HCT116 (cell line): ENCODE measurements at regions not wholly inside any gene's neighbourhood (a gene's known extent, or its start where the extent isn't known, plus 50 kb on each side); places are given as distances from the start of the nearest gene placed in this dataset.

Experiments used
- ATAC-seq: fragments of 200-7000 bp; cut with Tn5 transposase; 2 replicates; pipeline ENCODE4 v1.9.1; 2020; ENCODE audit warnings: mild to moderate bottlenecking, moderate library complexity
- BruUV-seq: library from RNA; stranded (reverse); fragments of 400-500 nt; replicated peaks from 2 replicates; lab custom pipeline; 2021; lab: Mats Ljungman, UMichigan
- CTCF ChIA-PET: fragments of 300-600 bp; sonication (Branson Sonifier 250); formaldehyde crosslinking; loops from one replicate; lab custom pipeline; 2021; ENCODE audit warnings: antibody characterized with exemption; lab: Charles Lee
- POLR2A ChIA-PET: fragments of 300-600, 350-600 bp; sonication (Branson Sonifier 250); formaldehyde crosslinking; loops from one replicate; lab custom pipeline; 2021; ENCODE audit warnings: antibody characterized with exemption; lab: Charles Lee
- RAD21 ChIA-PET, 2 experiments: fragments of 300-600 bp; sonication (Branson Sonifier 250); formaldehyde crosslinking; loops; one replicate each; lab custom pipeline; 2023; ENCODE audit warnings: low total read pairs in 2 of 2; ENCODE audit not compliant: uncharacterized antibody in 2 of 2, unreplicated experiment in 2 of 2, low non-redundant PET in 1 of 2; lab: Charles Lee
- DNase-seq: peaks from one replicate; pipeline ENCODE4 v3.0.0-alpha.2; 2010; ENCODE audit warnings: low read depth, low spot score
- H2AFZ ChIP-seq: fragments of 200-600 bp; shearing (Covaris generic), sonication (generic); 2 replicates; pipeline ENCODE4 v1.6.1; 2017; ENCODE audit warnings: low read depth, mixed run types, mixed read lengths, antibody characterized with exemption, low read length; ENCODE audit not compliant: poor library complexity, severe bottlenecking
- H3K27ac ChIP-seq: 2 replicates; pipeline ENCODE4 v1.5.1; 2012; ENCODE audit warnings: low read depth, low read length
- H3K27me3 ChIP-seq: fragments of 200-600 bp; sonication (generic); 2 replicates; pipeline ENCODE4 v1.6.1; 2016; ENCODE audit warnings: mixed run types, low read length, mixed read lengths; ENCODE audit not compliant: insufficient read depth
- H3K36me3 ChIP-seq, 2 experiments: fragments of 200-500 bp in 1 of 2; fragments of 200-600 bp in 1 of 2; sonication (Bioruptor generic) in 1 of 2; sonication (generic) in 1 of 2; 2 replicates each; pipeline versions ENCODE4 v1.5.1 to v1.6.1; 2014 to 2016; ENCODE audit warnings: low read length in 2 of 2, inconsistent platforms in 1 of 2, mixed read lengths in 1 of 2, mixed run types in 1 of 2; ENCODE audit not compliant: insufficient read depth in 2 of 2, control insufficient read depth in 1 of 2
- H3K4me1 ChIP-seq, 2 experiments: fragments of 200-600 bp in 1 of 2; sonication (generic) in 1 of 2; 2 replicates each; pipeline versions ENCODE4 v1.5.1 to v1.6.1; 2012 to 2017; ENCODE audit warnings: low read length in 2 of 2, inconsistent platforms in 1 of 2, mild to moderate bottlenecking in 1 of 2, mixed read lengths in 1 of 2, mixed run types in 1 of 2, moderate library complexity in 1 of 2; ENCODE audit not compliant: insufficient read depth in 2 of 2, control insufficient read depth in 1 of 2
- H3K4me2 ChIP-seq: fragments of 200-600 bp; sonication (generic); 2 replicates; pipeline ENCODE4 v1.6.1; 2017; ENCODE audit warnings: mixed run types, low read length, mixed read lengths
- H3K4me3 ChIP-seq, 2 experiments: fragments of 200-600 bp in 1 of 2; sonication (generic) in 1 of 2; replicated peaks in 1 of 2; 2 replicates each; pipeline ENCODE4 v1.5.1; 2011 to 2016; ENCODE audit warnings: low read length in 2 of 2, control low read depth in 1 of 2, low read depth in 1 of 2, mild to moderate bottlenecking in 1 of 2, mixed read lengths in 1 of 2, mixed run types in 1 of 2
- H3K79me2 ChIP-seq: fragments of 200-600 bp; sonication (generic); 2 replicates; pipeline ENCODE4 v1.6.1; 2017; ENCODE audit warnings: mild to moderate bottlenecking, mixed run types, low read length, moderate library complexity, mixed read lengths; ENCODE audit not compliant: insufficient read depth
- H3K9ac ChIP-seq: fragments of 200-600 bp; sonication (generic); 2 replicates; pipeline ENCODE4 v1.6.1; 2016; ENCODE audit warnings: low read length, mixed read lengths
- H3K9me2 ChIP-seq: fragments of 200-600 bp; sonication (generic), shearing (Covaris generic); 2 replicates; pipeline ENCODE4 v1.6.1; 2017; ENCODE audit warnings: mixed run types, mild to moderate bottlenecking, moderate library complexity; ENCODE audit not compliant: insufficient read depth
- H3K9me3 ChIP-seq, 2 experiments: fragments of 200-500 bp in 1 of 2; fragments of 200-600 bp in 1 of 2; sonication (Bioruptor generic) in 1 of 2; sonication (generic) in 1 of 2; 2 replicates each; pipeline ENCODE4 v1.6.1; 2014 to 2017; ENCODE audit warnings: low read length in 2 of 2, mixed read lengths in 2 of 2, inconsistent platforms in 1 of 2, low read depth in 1 of 2, mild to moderate bottlenecking in 1 of 2, mixed run types in 1 of 2, moderate library complexity in 1 of 2; ENCODE audit not compliant: control insufficient read depth in 1 of 2, insufficient read depth in 1 of 2
- H4K20me1 ChIP-seq: fragments of 200-600 bp; sonication (generic), shearing (Covaris generic); 2 replicates; pipeline ENCODE4 v1.6.1; 2017; ENCODE audit warnings: mixed run types, mild to moderate bottlenecking, moderate library complexity; ENCODE audit not compliant: insufficient read depth
- CBX3 ChIP-seq: IDR thresholded peaks from 2 replicates; pipeline ENCODE4 v1.6.1; 2012; ENCODE audit warnings: low read depth
- EGR1 ChIP-seq: IDR thresholded peaks from 2 replicates; pipeline ENCODE4 v1.6.1; 2012; ENCODE audit warnings: low read depth
- ELF1 ChIP-seq: IDR thresholded peaks from 2 replicates; pipeline ENCODE4 v1.6.1; 2012; ENCODE audit warnings: low read depth, borderline replicate concordance
- EZH2 ChIP-seq: fragments of 200-600 bp; sonication (generic); IDR thresholded peaks from 2 replicates; pipeline ENCODE4 v1.6.1; 2017; ENCODE audit warnings: antibody characterized with exemption, mixed run types
- EZH2phosphoT487 ChIP-seq: fragments of 200-600 bp; IDR thresholded peaks from 2 replicates; pipeline ENCODE4 v1.6.1; 2018; ENCODE audit warnings: antibody characterized with exemption, borderline replicate concordance
- FOSL1 ChIP-seq: IDR thresholded peaks from 2 replicates; pipeline ENCODE4 v1.6.1; 2012; ENCODE audit warnings: low read depth
- JUND ChIP-seq: IDR thresholded peaks from 2 replicates; pipeline ENCODE4 v1.6.1; 2012
- MAX ChIP-seq: IDR thresholded peaks from 2 replicates; pipeline ENCODE4 v1.6.1; 2012
- POLR2A ChIP-seq: IDR thresholded peaks from 2 replicates; pipeline ENCODE4 v1.7.0; 2011; ENCODE audit warnings: borderline replicate concordance; ENCODE audit not compliant: insufficient read depth, insufficient read length; ENCODE audit errors: extremely low read depth
- POLR2AphosphoS5 ChIP-seq: IDR thresholded peaks from 2 replicates; pipeline ENCODE4 v1.6.1; 2011; ENCODE audit warnings: mild to moderate bottlenecking, low read depth, low read length, moderate library complexity
- RAD21 ChIP-seq: IDR thresholded peaks from 2 replicates; pipeline ENCODE4 v1.6.1; 2012; ENCODE audit warnings: low read depth, mild to moderate bottlenecking
- REST ChIP-seq: IDR thresholded peaks from 2 replicates; pipeline ENCODE4 v1.6.1; 2012; ENCODE audit warnings: low read depth
- SIN3A ChIP-seq: IDR thresholded peaks from 2 replicates; pipeline ENCODE4 v1.6.1; 2012; ENCODE audit warnings: low read depth
- SP1 ChIP-seq: IDR thresholded peaks from 2 replicates; pipeline ENCODE4 v1.6.1; 2012; ENCODE audit warnings: low read depth
- SRF ChIP-seq: IDR thresholded peaks from 2 replicates; pipeline ENCODE4 v1.6.1; 2012; ENCODE audit warnings: low read depth
- TCF7L2 ChIP-seq: IDR thresholded peaks from 2 replicates; pipeline ENCODE4 v1.7.0; 2011; ENCODE audit warnings: borderline replicate concordance, inconsistent platforms; ENCODE audit not compliant: insufficient read depth, insufficient read length; ENCODE audit errors: extremely low read depth
- YY1 ChIP-seq: IDR thresholded peaks from 2 replicates; pipeline ENCODE4 v1.6.1; 2011; ENCODE audit warnings: low read length, low read depth, moderate library complexity, mild to moderate bottlenecking; ENCODE audit not compliant: insufficient replicate concordance; ENCODE audit errors: extremely low read depth
- intact Hi-C: fragments of 100-400 bp; cut with micrococcal nuclease; formaldehyde crosslinking; loops from 2 replicates; pipeline ENCODE4 v1.10.0; 2022
- TF ChIP-seq, protein P1 (sequence below): IDR thresholded peaks from 2 replicates; pipeline ENCODE4 v1.6.1; 2012

DNA sequence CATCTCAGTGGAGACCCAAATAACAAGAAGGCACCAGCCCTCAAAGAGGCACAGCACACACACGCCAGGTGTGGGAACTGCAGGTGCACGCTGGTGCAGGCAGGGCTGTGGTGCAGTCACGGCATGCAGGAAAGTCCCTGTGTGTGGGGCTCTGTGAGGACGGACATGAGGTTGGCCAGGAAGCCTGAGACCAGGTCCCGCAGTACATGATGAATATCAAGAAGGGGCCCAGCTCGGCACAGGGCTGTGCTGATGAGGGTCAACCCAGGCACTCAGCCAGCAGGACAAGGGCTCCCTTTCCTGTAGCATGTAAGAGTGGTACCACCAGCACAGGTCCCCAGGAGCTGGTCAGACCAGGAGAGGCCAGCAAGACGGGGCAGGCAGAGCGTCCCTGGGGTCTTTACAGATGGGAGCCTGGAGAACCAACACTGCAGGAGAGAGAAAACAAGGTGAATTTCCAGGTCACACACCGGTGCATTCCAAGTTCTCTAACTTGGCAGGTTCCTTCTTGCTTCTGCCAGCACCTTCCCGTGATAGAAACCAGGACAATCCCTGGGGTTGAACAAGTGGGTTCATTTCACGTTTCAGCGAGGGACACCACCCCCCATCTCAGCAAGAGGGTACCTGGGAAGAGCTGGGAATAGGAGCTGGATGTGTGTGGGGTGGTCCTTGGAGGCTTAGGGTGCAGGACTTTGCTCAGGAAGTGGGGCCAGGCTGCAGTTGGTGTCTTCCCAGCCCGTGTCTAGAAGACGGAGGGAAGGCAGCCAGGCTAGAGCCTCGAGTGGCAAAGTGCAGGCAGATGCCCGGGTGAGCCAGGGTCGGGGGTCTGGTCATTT lies 244.8 kb upstream of the TCERG1L start:
- Histone ChIP-seq H3K27me3 (0 out of 2 replicates have a peak, but pooled peaks cover 3% of the 10 kb centered on the region), H3K79me2 (no peaks in the 10 kb centered on the region), H3K27ac (no peak overlapping the region), H2AFZ (no peak overlapping the region), H4K20me1 (no peaks in the 10 kb centered on the region), H3K9me3 (no peaks in the 10 kb centered on the region), H3K4me3 (no peak overlapping the region), H3K9ac (no peak overlapping the region), H3K36me3 (no peaks in the 10 kb centered on the region), H3K9me2 (no peaks in the 10 kb centered on the region), H3K4me2 (no peak overlapping the region), H3K4me1 (no peaks in the 10 kb centered on the region)
- ChIA-PET RAD21 (no interaction called here), CTCF (no interaction called here), POLR2A (no interaction called here)
- intact Hi-C loops = no loop called here
- no TSS peak for BruUV-seq
- ATAC-seq (no peak), DNase-seq (no peak)
- TF ChIP-seq CBX3 (no peak), EGR1 (no peak), SIN3A (no peak), POLR2AphosphoS5 (no peak), TCF7L2 (no peak), SRF (no peak), EZH2 (no peak)
- TF ChIP-seq, protein P1, sequence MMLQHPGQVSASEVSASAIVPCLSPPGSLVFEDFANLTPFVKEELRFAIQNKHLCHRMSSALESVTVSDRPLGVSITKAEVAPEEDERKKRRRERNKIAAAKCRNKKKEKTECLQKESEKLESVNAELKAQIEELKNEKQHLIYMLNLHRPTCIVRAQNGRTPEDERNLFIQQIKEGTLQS = no peak

DNA sequence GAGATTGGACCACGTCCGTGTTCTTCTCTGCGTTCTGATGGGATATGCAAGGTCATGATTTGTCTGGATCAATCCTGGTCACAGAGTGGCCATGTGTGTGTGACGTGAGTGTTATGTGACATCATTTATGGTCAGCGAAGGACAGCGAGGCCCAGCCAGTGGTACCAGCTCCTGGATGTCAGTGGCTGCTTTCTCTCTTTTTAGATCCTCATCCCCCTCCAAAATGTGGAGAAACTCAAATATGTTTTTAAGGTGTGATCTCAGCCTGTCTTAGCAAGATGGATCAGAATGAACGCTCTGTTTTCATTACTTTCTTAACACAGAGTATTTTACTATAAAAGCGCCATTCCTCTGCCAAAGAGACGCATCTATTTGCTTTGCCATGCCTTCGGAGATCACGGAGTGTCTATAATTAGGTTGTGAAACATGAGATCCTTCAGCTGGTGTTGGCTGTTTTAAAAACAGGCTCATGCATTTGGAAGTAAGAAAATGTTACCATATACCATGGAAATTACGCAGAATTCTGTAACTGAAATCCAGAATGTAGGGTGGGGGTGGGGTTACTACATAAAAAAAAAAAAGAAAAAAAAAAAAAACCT lies 245.5 kb upstream of the TCERG1L start:
- intact Hi-C loops = no loop called here
- ChIA-PET CTCF (no interaction called here), POLR2A (no interaction called here), RAD21 (no interaction called here)
- Histone ChIP-seq H3K4me3 (no peak overlapping the region), H3K9me2 (no peaks in the 10 kb centered on the region), H4K20me1 (no peaks in the 10 kb centered on the region), H3K9me3 (no peaks in the 10 kb centered on the region), H3K79me2 (no peaks in the 10 kb centered on the region), H3K27ac (no peak overlapping the region), H3K4me1 (no peaks in the 10 kb centered on the region), H3K4me2 (no peak overlapping the region), H3K36me3 (no peaks in the 10 kb centered on the region), H3K9ac (no peak overlapping the region), H3K27me3 (0 out of 2 replicates have a peak, but pooled peaks cover 9% of the 10 kb centered on the region), H2AFZ (no peak overlapping the region)
- DNase-seq (no peak), ATAC-seq (no peak)
- no TSS peak for BruUV-seq
- no peak for TF ChIP-seq EZH2
- TF ChIP-seq MAX = no peak
- TF ChIP-seq ELF1 = no peak
- no peak for TF ChIP-seq JUND
- TF ChIP-seq CBX3 = no peak
- no peak for TF ChIP-seq SIN3A
- no peak for TF ChIP-seq YY1
- no peak for TF ChIP-seq POLR2A
- TF ChIP-seq EZH2phosphoT487 = no peak
- no peak for TF ChIP-seq SRF
- TF ChIP-seq SP1 = no peak
- no peak for TF ChIP-seq FOSL1
- TF ChIP-seq REST = no peak
- TF ChIP-seq RAD21 = no peak
